ENCODE measurements at regions not wholly inside any gene's neighbourhood (a gene's known extent, or its start where the extent isn't known, plus 50 kb on each side); places are given as distances from the start of the nearest gene placed in this dataset.

DNA sequence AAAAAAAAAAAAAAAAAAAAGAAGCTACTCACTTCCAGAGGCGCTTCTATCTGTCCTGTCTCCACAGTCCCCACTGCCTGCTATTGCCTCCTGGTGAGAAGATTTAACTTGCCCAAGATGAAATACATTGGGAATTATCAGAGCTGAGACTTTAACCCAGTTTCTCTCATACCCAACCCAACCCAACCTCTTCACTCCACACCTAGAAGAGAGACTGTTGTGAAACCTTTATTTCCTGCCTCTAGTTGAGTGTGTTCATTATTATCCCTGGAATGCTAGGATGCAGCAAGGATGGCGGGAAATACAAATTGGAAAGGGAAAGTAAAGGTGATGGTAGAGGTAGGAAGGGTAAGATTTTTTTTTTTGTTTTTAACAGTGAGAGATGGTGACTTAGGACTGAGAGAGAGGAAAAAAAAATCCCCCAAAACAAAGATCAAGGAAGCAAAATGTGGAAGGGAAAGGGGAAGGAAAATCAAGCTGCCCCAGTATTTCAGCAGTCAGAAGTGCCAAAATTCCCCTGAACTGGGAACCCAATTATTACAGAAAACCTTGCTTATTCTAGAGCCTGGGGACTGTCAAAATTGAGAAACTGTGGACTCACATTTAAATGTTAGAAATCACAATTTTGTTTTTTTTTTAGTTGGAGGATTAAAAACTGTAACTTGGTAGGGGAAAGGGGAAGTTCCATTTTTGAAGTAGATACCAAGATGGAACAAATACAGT lies 253.0 kb downstream of the PTTG2 start:
- DNase-seq (no peak), ATAC-seq (no peak)
- Mint-ChIP-seq H3K27ac (no peak overlapping the region), H3K4me1 (peaks cover 5% of the 10 kb centered on the region), H3K9me3 (no peaks in the 10 kb centered on the region), H3K4me3 (no peak overlapping the region), H3K27me3 (no peaks in the 10 kb centered on the region)

GRCh38 chr4:38222892-38223291 lies 262.7 kb downstream of the PTTG2 start:
- Mint-ChIP-seq H3K4me3 (no peak overlapping the region), H3K4me1 (no peaks in the 10 kb centered on the region), H3K27me3 (no peaks in the 10 kb centered on the region), H3K27ac (no peak overlapping the region), H3K9me3 (no peaks in the 10 kb centered on the region)
- no peak for ATAC-seq
- no peak for DNase-seq

GRCh38 chr4:38223306-38223705 lies 263.1 kb downstream of the PTTG2 start:
- no peaks in the 10 kb centered on the region for H3K9me3 Mint-ChIP-seq
- no peak overlapping the region for H3K27ac Mint-ChIP-seq
- H3K4me1 Mint-ChIP-seq: no peaks in the 10 kb centered on the region
- no peaks in the 10 kb centered on the region for H3K27me3 Mint-ChIP-seq
- DNase-seq (no peak), ATAC-seq (no peak)
- no peak overlapping the region for H3K4me3 Mint-ChIP-seq

- Mint-ChIP-seq H3K27ac (no peak overlapping the region), H3K27me3 (no peaks in the 10 kb centered on the region), H3K9me3 (no peaks in the 10 kb centered on the region), H3K4me1 (no peaks in the 10 kb centered on the region), H3K4me3 (no peak overlapping the region)
- ATAC-seq (no peak), DNase-seq (no peak)
Measured at GRCh38 chr4:38223782-38224236, 263.6 kb downstream of the PTTG2 start.

- H3K9me3 Mint-ChIP-seq: no peaks in the 10 kb centered on the region
- DNase-seq (no peak), ATAC-seq (no peak)
- no peak overlapping the region for H3K27ac Mint-ChIP-seq
- no peaks in the 10 kb centered on the region for H3K27me3 Mint-ChIP-seq
- no peaks in the 10 kb centered on the region for H3K4me1 Mint-ChIP-seq
- H3K4me3 Mint-ChIP-seq: no peak overlapping the region
Measured at GRCh38 chr4:38224850-38225249, 264.7 kb downstream of the PTTG2 start.

DNA sequence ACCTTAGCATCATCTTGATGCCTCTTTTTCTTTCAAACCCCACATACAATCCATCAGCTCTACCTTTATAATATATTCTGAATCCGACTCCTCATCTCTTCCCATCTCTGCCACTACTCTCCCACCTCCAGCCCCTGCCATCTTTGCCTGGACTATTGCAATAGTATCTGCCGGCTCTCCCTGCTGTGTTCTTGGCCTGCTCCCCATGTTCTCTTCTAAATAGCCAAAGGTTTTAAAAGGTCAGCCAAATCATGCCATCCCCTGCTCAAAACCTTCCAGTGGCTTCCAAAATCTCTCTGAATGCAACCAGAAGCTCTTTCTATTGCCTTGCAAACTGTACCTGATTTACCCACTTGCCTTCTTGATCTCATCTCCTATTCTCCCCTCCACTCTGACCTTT lies 266.0 kb downstream of the PTTG2 start:
- H3K9me3 Mint-ChIP-seq: no peaks in the 10 kb centered on the region
- no peaks in the 10 kb centered on the region for H3K27me3 Mint-ChIP-seq
- H3K4me3 Mint-ChIP-seq: no peak overlapping the region
- H3K27ac Mint-ChIP-seq: no peak overlapping the region
- DNase-seq (no peak), ATAC-seq (no peak)
- H3K4me1 Mint-ChIP-seq: no peaks in the 10 kb centered on the region

DNA sequence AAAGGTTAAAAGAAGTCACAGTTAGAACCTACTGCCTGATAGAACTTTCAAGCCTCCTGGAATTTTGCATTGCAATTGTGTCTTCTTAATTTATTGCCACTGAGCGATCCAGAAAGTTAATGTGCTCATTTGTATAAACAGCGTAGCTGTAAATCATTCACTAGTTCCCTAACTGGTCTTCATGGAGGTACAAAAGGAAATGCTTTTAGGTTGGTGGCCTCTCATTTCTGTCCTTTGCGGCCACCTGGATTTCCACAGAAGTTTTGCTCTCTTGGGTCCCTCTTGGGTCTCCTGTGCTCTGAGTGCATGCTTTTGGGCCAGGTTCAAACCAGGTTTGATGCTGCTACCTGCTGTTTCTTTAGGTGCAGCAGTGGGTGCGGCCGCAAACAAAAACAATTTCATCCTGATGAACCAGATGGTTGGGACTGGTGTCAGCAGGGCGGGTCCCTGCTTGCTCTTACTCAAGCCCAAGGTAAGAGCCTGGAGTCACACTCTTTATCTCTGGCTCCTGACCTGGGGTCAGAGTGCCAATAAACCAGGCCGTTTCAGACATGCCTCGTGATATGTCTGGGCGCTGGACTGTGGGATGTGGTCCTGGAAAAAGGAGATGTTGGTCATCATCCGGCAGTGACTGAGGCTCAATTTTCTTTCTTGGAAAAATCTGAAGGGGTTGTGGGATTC lies 270.1 kb downstream of the PTTG2 start:
- Mint-ChIP-seq H3K27ac (no peak overlapping the region), H3K27me3 (peaks cover 10% of the 10 kb centered on the region), H3K9me3 (peaks cover 0 to 6% of the 10 kb centered on the region in 2 donors), H3K4me3 (no peak overlapping the region), H3K4me1 (no peaks in the 10 kb centered on the region)
- no peak for ATAC-seq
- DNase-seq: no peak

GRCh38 chr4:38230821-38231563 lies 270.8 kb downstream of the PTTG2 start:
- DNase-seq (no peak), ATAC-seq (no peak)
- Mint-ChIP-seq H3K9me3 (peaks cover 0 to 6% of the 10 kb centered on the region in 2 donors), H3K4me1 (no peaks in the 10 kb centered on the region), H3K27ac (no peak overlapping the region), H3K27me3 (peaks cover 10% of the 10 kb centered on the region), H3K4me3 (no peak overlapping the region)

DNA sequence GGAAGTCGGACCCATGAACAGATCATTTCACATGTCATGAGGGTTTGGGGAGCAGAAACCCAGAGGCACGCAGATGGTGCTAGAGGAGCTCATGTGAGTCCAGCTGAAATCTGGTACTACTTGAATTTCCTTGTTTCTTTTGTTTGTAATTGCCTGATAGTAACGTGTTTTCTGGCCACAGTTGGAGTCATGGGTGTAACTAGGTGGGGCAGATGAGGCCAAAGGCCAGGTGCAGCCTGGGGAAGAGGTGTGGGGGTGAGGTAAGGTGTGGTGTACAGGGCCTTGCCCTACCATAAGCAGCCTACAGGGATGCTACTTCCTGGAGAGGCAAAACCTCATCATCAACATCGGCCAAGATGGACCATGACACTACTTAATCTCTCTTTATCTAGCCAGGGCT lies 271.4 kb downstream of the PTTG2 start:
- ATAC-seq (no peak), DNase-seq (no peak)
- H3K27ac Mint-ChIP-seq: no peak overlapping the region
- no peak overlapping the region for H3K4me3 Mint-ChIP-seq
- peaks cover 10% of the 10 kb centered on the region for H3K27me3 Mint-ChIP-seq
- peaks cover 0 to 6% of the 10 kb centered on the region in 2 donors for H3K9me3 Mint-ChIP-seq
- no peaks in the 10 kb centered on the region for H3K4me1 Mint-ChIP-seq

GRCh38 chr4:38232741-38233140 lies 272.5 kb downstream of the PTTG2 start:
- Mint-ChIP-seq H3K27ac (no peak overlapping the region), H3K9me3 (peaks cover 0 to 6% of the 10 kb centered on the region in 2 donors), H3K27me3 (peaks cover 10% of the 10 kb centered on the region), H3K4me3 (no peak overlapping the region), H3K4me1 (no peaks in the 10 kb centered on the region)
- DNase-seq (no peak), ATAC-seq (peak; percentile 84)

GRCh38 chr4:38233727-38234480 lies 273.7 kb downstream of the PTTG2 start:
- H3K27ac Mint-ChIP-seq: no peak overlapping the region
- peaks cover 10% of the 10 kb centered on the region for H3K27me3 Mint-ChIP-seq
- ATAC-seq (no peak), DNase-seq (no peak)
- H3K4me3 Mint-ChIP-seq: no peak overlapping the region
- no peaks in the 10 kb centered on the region for H3K4me1 Mint-ChIP-seq
- peaks cover 0 to 6% of the 10 kb centered on the region in 2 donors for H3K9me3 Mint-ChIP-seq

DNA sequence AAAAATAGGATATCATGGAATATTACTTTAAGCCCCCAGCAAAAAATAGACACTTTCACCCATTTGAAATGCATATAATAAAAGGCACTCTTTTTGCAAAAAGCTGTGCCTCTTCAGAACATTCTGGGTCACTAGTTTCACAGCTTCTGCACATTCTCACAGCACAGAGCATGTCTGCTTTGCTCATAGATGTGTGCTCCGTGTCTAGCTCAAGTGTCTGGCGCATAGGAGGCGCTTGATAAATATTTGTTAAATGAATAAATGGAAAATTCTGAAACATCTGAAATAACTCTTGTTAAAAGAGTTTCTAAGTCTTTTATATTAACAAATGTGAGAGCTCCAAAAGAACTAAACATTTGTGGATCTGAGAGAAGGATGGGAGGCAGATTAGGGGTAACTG lies 275.2 kb downstream of the PTTG2 start:
- Mint-ChIP-seq H3K27ac (no peak overlapping the region), H3K4me3 (no peak overlapping the region), H3K9me3 (peaks cover 0 to 6% of the 10 kb centered on the region in 2 donors), H3K27me3 (peaks cover 10% of the 10 kb centered on the region), H3K4me1 (no peaks in the 10 kb centered on the region)
- no peak for DNase-seq
- no peak for ATAC-seq

GRCh38 chr4:38236003-38236402 lies 275.8 kb downstream of the PTTG2 start:
- Mint-ChIP-seq H3K27me3 (peaks cover 10% of the 10 kb centered on the region), H3K9me3 (peaks cover 0 to 6% of the 10 kb centered on the region in 2 donors), H3K4me3 (no peak overlapping the region), H3K4me1 (no peaks in the 10 kb centered on the region), H3K27ac (no peak overlapping the region)
- DNase-seq (no peak), ATAC-seq (no peak)

- no peak for ATAC-seq
- H3K27me3 Mint-ChIP-seq: peaks cover 10% of the 10 kb centered on the region
- DNase-seq: no peak
- no peaks in the 10 kb centered on the region for H3K4me1 Mint-ChIP-seq
- peaks cover 0 to 6% of the 10 kb centered on the region in 2 donors for H3K9me3 Mint-ChIP-seq
- H3K4me3 Mint-ChIP-seq: no peak overlapping the region
- no peak overlapping the region for H3K27ac Mint-ChIP-seq
Measured at GRCh38 chr4:38236503-38236902, 276.3 kb downstream of the PTTG2 start.

GRCh38 chr4:38237139-38237538 lies 276.9 kb downstream of the PTTG2 start:
- H3K4me1 Mint-ChIP-seq: no peaks in the 10 kb centered on the region
- H3K9me3 Mint-ChIP-seq: peaks cover 0 to 6% of the 10 kb centered on the region in 2 donors
- H3K27me3 Mint-ChIP-seq: peaks cover 10% of the 10 kb centered on the region
- peak; percentile 39 for ATAC-seq
- no peak overlapping the region for H3K4me3 Mint-ChIP-seq
- DNase-seq: no peak
- H3K27ac Mint-ChIP-seq: no peak overlapping the region
